ENCODE measurements at regions not wholly inside any gene's neighbourhood (a gene's known extent, or its start where the extent isn't known, plus 50 kb on each side); places are given as distances from the start of the nearest gene placed in this dataset.

DNA sequence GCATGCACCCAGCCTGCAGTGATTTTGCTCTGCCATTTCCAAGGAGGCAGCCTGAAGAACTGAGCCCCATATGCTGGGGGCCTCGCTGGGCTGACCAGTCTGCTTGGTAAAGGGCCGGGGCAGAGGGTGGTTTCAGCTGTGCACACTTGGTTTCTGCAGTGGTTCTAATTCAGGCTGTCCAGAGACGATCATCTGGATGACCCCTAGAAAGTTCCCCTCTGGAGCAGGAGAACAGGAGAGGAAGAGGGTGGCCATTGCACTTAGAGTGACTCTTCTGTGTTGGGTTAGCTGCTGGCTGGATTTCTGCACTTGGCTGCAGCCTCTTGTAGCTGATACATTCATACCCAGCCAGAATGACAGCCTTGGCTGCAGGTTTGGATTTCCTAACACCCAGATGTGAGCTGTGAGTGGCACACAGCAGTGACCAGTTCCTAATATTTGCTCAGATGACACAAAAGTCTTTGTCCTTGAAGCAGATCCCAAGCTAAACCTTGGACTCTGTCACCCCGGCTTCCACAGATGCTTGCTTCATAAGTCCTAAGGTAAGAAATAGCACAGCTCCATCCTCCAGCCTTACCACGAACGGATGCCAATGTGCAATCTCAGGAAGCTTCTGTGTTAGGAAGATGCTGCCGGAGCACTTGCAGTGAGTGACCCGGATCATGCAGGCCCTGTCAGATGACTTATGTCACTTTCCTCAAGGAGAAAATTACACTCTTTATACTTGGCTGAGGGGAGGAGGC, 105.6 kb downstream of the HNRNPLL start (continued):
- no peak for TF ChIP-seq MTF1 (CRISPR knock-in tag; IDR thresholded peaks at IDR 0.05)
- no peak for TF ChIP-seq ZSCAN22 (CRISPR knock-in tag; IDR thresholded peaks at IDR 0.05)
- peak; percentile 65; the same call in 1 of the 2 replicates for TF ChIP-seq ZNF224 (CRISPR knock-in tag; IDR thresholded peaks at IDR 0.05)
- TF ChIP-seq PHB2 (IDR thresholded peaks at IDR 0.05; ENCODE audit: partially characterized antibody): no peak
- TF ChIP-seq ZBTB20 (CRISPR knock-in tag; IDR thresholded peaks at IDR 0.05; ENCODE audit: borderline replicate concordance, low read depth): no peak
- TF ChIP-seq IKZF4 (CRISPR knock-in tag; IDR thresholded peaks at IDR 0.05; ENCODE audit: borderline replicate concordance, low read depth, not compliant biosample characterization): no peak
- TF ChIP-seq, protein P1, sequence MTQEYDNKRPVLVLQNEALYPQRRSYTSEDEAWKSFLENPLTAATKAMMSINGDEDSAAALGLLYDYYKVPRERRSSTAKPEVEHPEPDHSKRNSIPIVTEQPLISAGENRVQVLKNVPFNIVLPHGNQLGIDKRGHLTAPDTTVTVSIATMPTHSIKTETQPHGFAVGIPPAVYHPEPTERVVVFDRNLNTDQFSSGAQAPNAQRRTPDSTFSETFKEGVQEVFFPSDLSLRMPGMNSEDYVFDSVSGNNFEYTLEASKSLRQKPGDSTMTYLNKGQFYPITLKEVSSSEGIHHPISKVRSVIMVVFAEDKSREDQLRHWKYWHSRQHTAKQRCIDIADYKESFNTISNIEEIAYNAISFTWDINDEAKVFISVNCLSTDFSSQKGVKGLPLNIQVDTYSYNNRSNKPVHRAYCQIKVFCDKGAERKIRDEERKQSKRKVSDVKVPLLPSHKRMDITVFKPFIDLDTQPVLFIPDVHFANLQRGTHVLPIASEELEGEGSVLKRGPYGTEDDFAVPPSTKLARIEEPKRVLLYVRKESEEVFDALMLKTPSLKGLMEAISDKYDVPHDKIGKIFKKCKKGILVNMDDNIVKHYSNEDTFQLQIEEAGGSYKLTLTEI (CRISPR knock-in tag; conservative IDR thresholded peaks at IDR 0.05): no peak
- no peak for TF ChIP-seq SNAI1 (CRISPR knock-in tag; IDR thresholded peaks at IDR 0.05; ENCODE audit: borderline replicate concordance)
- TF ChIP-seq ZNF772 (CRISPR knock-in tag; IDR thresholded peaks at IDR 0.05): 0 out of 2 replicates have a peak, but pooled peaks have one; percentile 85
- no peak for TF ChIP-seq ZFP37 (CRISPR knock-in tag; IDR thresholded peaks at IDR 0.05; ENCODE audit: borderline replicate concordance)
- peak; percentile 100 for TF ChIP-seq ZFP90 (CRISPR knock-in tag; IDR thresholded peaks at IDR 0.05; ENCODE audit: borderline replicate concordance)
- TF ChIP-seq NR2F6 (IDR thresholded peaks at IDR 0.05): peak; percentile 40
- peak; percentile 19; the same call in 1 of the 2 replicates for TF ChIP-seq NR2F6 (CRISPR knock-in tag; IDR thresholded peaks at IDR 0.05)
- no peak; the same call in 1 of the 2 replicates for TF ChIP-seq RAD21 (CRISPR knock-in tag; IDR thresholded peaks at IDR 0.05)
- peak; percentile 66; the same call in 1 of the 2 replicates for TF ChIP-seq ZNF317 (CRISPR knock-in tag; IDR thresholded peaks at IDR 0.05)
- no peak for TF ChIP-seq ZEB1 (IDR thresholded peaks at IDR 0.05; ENCODE audit: insufficient replicate concordance, low read depth)
- TF ChIP-seq, protein P2, sequence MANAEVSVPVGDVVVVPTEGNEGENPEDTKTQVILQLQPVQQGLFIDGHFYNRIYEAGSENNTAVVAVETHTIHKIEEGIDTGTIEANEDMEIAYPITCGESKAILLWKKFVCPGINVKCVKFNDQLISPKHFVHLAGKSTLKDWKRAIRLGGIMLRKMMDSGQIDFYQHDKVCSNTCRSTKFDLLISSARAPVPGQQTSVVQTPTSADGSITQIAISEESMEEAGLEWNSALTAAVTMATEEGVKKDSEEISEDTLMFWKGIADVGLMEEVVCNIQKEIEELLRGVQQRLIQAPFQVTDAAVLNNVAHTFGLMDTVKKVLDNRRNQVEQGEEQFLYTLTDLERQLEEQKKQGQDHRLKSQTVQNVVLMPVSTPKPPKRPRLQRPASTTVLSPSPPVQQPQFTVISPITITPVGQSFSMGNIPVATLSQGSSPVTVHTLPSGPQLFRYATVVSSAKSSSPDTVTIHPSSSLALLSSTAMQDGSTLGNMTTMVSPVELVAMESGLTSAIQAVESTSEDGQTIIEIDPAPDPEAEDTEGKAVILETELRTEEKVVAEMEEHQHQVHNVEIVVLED (CRISPR knock-in tag; IDR thresholded peaks at IDR 0.05; ENCODE audit: borderline replicate concordance): peak; percentile 38; the same call in 1 of the 2 replicates
- TF ChIP-seq THAP11 (CRISPR knock-in tag; IDR thresholded peaks at IDR 0.05): peak; percentile 42; the same call in 1 of the 2 replicates
- TF ChIP-seq, protein P3, sequence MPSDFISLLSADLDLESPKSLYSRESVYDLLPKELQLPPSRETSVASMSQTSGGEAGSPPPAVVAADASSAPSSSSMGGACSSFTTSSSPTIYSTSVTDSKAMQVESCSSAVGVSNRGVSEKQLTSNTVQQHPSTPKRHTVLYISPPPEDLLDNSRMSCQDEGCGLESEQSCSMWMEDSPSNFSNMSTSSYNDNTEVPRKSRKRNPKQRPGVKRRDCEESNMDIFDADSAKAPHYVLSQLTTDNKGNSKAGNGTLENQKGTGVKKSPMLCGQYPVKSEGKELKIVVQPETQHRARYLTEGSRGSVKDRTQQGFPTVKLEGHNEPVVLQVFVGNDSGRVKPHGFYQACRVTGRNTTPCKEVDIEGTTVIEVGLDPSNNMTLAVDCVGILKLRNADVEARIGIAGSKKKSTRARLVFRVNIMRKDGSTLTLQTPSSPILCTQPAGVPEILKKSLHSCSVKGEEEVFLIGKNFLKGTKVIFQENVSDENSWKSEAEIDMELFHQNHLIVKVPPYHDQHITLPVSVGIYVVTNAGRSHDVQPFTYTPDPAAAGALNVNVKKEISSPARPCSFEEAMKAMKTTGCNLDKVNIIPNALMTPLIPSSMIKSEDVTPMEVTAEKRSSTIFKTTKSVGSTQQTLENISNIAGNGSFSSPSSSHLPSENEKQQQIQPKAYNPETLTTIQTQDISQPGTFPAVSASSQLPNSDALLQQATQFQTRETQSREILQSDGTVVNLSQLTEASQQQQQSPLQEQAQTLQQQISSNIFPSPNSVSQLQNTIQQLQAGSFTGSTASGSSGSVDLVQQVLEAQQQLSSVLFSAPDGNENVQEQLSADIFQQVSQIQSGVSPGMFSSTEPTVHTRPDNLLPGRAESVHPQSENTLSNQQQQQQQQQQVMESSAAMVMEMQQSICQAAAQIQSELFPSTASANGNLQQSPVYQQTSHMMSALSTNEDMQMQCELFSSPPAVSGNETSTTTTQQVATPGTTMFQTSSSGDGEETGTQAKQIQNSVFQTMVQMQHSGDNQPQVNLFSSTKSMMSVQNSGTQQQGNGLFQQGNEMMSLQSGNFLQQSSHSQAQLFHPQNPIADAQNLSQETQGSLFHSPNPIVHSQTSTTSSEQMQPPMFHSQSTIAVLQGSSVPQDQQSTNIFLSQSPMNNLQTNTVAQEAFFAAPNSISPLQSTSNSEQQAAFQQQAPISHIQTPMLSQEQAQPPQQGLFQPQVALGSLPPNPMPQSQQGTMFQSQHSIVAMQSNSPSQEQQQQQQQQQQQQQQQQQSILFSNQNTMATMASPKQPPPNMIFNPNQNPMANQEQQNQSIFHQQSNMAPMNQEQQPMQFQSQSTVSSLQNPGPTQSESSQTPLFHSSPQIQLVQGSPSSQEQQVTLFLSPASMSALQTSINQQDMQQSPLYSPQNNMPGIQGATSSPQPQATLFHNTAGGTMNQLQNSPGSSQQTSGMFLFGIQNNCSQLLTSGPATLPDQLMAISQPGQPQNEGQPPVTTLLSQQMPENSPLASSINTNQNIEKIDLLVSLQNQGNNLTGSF (CRISPR knock-in tag; IDR thresholded peaks at IDR 0.05): no peak
- TF ChIP-seq, protein P4, sequence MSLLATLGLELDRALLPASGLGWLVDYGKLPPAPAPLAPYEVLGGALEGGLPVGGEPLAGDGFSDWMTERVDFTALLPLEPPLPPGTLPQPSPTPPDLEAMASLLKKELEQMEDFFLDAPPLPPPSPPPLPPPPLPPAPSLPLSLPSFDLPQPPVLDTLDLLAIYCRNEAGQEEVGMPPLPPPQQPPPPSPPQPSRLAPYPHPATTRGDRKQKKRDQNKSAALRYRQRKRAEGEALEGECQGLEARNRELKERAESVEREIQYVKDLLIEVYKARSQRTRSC (CRISPR knock-in tag; IDR thresholded peaks at IDR 0.05; ENCODE audit: low read depth): no peak
- TF ChIP-seq HNRNPLL (IDR thresholded peaks at IDR 0.05; ENCODE audit: low read depth, low read length, poor library complexity, severe bottlenecking): no peak
